ENCODE measurements at regions not wholly inside any gene's neighbourhood (a gene's known extent, or its start where the extent isn't known, plus 50 kb on each side); places are given as distances from the start of the nearest gene placed in this dataset.

GRCh38 chr13:97866751-97867150, 86.7 kb upstream of the IPO5 start:
- TF ChIP-seq CTCF (conservative IDR thresholded peaks at IDR 0.05) (no peak), ZFX (IDR thresholded peaks at IDR 0.05) (no peak)
